Vagina (tissue), 2 donors: ENCODE measurements at regions not wholly inside any gene's neighbourhood (a gene's known extent, or its start where the extent isn't known, plus 50 kb on each side); places are given as distances from the start of the nearest gene placed in this dataset.

ENCODE experiments used
- POLR2A ChIP-seq, 2 donors: fragments of 450-650 bp; IDR thresholded peaks; one replicate each; pipeline ENCODE4 v1.6.1; 2017; ENCODE audit warnings: antibody characterized with exemption in 2 of 2, mild to moderate bottlenecking in 2 of 2, moderate library complexity in 2 of 2
- POLR2AphosphoS5 ChIP-seq, 2 donors: sonication (generic); formaldehyde crosslinking; IDR thresholded peaks; one replicate each; pipeline ENCODE4 v1.9.0; 2017; ENCODE audit warnings: antibody characterized with exemption in 2 of 2, mild to moderate bottlenecking in 2 of 2, low read depth in 1 of 2; ENCODE audit not compliant: insufficient read depth in 1 of 2
- TF ChIP-seq, protein P1 (sequence below), 3 experiments: fragments of 450-650 bp in 2 of 3; fragments of 200-600 bp in 1 of 3; sonication (generic) in 1 of 3; IDR thresholded peaks; one replicate each; pipeline ENCODE4 v1.5.1; 2017 to 2019; ENCODE audit warnings: antibody characterized with exemption in 3 of 3, mild to moderate bottlenecking in 2 of 3, moderate library complexity in 2 of 3

DNA sequence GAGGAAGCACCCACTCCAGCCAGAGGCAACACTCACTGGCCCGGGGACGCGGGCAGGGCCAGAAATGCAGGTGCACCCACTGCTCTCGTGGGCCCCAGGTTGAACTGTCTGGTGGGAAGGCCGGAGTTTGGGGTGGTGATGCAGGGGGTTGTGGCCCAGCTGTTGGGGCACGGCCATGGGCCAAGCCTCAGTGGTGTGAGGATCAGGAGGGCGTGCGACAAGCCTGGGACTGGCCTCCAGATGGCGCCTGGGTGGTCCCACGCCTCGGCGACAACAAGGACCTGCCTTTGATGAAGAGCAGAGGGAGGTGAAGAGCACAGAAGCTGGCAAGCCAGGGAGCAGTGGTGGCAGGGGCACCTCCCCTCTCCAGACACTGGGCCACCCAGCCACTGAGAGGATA lies 240.8 kb downstream of the BRD1 start:
- TF ChIP-seq POLR2AphosphoS5 (IDR thresholded peaks at IDR 0.05; ENCODE audit: insufficient read depth in 1 of 2, low read depth in 1 of 2) (no peak), POLR2A (IDR thresholded peaks at IDR 0.05) (no peak)
- TF ChIP-seq, protein P1, sequence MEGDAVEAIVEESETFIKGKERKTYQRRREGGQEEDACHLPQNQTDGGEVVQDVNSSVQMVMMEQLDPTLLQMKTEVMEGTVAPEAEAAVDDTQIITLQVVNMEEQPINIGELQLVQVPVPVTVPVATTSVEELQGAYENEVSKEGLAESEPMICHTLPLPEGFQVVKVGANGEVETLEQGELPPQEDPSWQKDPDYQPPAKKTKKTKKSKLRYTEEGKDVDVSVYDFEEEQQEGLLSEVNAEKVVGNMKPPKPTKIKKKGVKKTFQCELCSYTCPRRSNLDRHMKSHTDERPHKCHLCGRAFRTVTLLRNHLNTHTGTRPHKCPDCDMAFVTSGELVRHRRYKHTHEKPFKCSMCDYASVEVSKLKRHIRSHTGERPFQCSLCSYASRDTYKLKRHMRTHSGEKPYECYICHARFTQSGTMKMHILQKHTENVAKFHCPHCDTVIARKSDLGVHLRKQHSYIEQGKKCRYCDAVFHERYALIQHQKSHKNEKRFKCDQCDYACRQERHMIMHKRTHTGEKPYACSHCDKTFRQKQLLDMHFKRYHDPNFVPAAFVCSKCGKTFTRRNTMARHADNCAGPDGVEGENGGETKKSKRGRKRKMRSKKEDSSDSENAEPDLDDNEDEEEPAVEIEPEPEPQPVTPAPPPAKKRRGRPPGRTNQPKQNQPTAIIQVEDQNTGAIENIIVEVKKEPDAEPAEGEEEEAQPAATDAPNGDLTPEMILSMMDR (IDR thresholded peaks at IDR 0.05), result no peak
